NCI-H748 (cell line): ENCODE measurements at regions not wholly inside any gene's neighbourhood (a gene's known extent, or its start where the extent isn't known, plus 50 kb on each side); places are given as distances from the start of the nearest gene placed in this dataset.
"Not testable (repeated sequence)": the region's sequence is repeated elsewhere in the genome, so short reads cannot be mapped to it uniquely, and the experiment has no call there.

Experiments
- DNase-seq: peaks from one replicate; lab custom pipeline; 2025; ENCODE audit not compliant: unreplicated experiment; lab: John Stamatoyannopoulos, UW

- DNase-seq: no peak
These were observed 167.4 kb downstream of the BRD1 start for GRCh38 chr22:49660321-49660720.

- no peak for DNase-seq
These were observed 167.8 kb downstream of the BRD1 start for GRCh38 chr22:49659924-49660315.

DNA sequence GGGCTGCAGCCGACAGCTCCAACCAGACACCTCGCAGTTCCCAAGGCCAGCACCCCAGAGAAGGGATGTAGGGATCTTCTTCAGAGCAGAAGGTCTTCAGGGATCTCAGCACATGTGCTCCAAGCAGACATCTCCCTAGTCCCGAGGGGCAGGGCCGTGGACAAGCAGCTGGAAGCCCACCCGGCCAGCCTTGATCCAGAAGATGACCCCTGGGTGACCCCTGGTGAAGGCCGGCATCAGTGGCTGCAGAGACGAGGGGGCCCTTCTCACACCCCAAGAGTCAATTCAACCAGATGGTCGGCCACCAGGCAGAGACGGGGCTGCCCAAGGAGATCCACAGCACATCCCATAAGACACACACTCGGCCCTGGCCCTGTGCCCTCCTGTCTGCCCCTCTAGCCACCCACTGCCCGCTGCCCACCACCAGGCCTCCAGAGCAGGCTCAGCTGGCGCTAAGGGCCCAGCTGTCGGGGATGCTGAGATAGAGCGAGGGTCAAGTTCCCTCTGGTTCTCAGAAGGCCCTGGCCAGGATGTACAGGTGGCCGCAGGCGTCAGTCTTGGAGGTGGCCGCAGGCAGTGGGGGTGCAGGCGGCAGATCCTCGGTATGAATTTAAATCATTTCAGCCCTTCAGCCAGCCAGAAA is 168.3 kb downstream of the BRD1 start:
- DNase-seq: no peak

DNA sequence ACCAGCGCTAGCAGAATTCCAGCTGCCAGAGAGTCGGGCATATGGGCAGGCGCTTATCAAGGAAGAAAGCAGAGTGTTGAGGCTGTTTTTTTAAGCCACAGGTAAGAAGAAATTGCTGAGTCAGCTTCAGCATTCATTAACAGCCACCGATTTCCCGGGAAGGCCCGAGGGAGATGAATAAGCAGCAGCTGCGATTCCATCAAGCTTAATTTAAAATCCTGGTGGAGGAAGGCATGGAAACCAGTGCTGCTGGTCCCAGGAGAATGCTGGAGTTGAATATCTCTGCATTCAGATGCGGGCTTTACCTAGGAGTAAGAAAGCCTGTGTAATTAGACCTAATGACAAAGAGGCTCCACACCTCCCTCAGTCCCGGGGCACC is 168.8 kb downstream of the BRD1 start:
- peak; percentile 17 for DNase-seq

DNA sequence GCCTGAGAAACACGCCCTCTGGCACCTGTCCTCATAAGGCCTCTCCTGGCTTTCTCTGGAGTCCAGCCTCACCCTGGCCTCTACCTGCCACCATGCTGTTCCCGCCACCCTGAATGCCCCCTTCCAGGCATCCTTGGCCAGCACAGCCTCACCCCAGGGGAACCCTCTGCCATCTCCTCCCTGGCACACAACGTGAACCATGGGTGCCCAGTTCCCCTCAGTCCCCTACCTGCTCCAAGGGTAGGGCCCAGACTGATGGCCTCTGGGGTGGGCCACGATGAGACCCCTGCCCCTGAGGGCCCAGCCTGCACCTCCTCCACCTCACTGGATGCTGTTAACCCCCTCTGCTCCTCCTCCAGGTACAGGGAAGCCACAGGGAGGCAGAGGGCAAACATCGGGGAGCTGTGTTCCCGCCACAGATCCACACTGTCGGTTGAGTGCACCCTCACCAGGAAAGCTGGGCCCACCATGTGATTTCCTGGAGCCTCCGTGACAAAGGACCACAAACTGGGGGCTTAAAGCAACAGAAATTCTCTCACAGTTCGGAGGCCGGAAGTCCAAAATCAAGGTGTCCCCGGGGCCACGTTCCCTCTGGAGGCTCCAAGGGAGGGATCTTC is 169.6 kb downstream of the BRD1 start:
- no peak for DNase-seq

DNA sequence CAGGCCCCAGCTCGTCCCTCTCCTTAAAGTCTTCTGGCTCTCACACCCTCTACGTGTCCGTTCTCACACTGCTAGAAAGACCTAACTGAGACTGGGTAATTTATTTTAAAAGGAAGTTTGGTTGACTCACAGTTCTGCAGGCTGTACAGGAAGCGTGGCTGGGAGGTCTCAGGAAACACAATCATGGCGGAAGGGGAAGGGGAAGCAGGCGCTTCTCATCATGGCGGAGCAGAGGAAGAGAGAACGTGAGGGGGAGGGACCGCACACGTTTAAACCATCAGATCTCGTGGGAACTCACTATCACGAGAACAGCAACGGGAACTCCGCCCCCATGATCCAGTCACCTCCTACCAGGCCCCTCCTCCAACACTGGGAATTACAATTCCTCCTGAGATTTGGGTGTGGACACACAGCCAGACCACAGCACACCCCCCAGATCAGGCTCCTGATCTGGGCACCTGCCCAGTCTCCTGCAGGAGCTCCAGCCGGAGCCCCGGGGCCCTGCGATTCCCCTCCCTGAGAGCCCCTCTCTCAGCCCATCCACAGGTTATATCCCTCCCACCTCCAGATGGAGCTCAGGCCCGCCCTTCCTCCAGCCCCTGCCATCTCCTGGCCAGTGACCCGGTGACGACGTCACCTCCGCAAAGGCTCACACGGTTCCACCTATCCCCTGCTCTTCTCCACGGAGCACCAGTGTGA is 170.2 kb downstream of the BRD1 start:
- no peak for DNase-seq

DNA sequence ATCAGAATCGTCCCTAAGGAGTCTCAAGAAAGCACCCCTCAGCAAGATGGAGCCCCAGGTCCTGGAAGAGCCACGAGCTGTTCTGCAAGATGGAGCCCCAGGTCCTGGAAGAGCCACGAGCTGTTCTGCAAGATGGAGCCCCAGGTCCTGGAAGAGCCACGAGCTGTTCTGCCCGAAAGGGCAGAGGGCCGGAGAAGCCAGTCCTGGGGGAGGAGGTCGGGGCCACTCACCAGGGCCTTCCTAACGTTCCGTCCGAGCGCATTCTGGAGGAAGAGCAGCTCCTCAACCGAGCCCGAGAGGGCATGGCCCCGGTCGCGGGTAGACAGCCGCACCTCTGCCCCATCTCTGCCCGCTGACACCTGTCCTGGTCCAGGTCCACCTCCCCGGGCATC is 170.8 kb downstream of the BRD1 start:
- DNase-seq: not testable (repeated sequence)

- DNase-seq: no peak
These were observed 171.3 kb downstream of the BRD1 start for GRCh38 chr22:49656291-49656851.

- DNase-seq: no peak
These were observed 172.4 kb downstream of the BRD1 start for GRCh38 chr22:49655168-49655812.

DNA sequence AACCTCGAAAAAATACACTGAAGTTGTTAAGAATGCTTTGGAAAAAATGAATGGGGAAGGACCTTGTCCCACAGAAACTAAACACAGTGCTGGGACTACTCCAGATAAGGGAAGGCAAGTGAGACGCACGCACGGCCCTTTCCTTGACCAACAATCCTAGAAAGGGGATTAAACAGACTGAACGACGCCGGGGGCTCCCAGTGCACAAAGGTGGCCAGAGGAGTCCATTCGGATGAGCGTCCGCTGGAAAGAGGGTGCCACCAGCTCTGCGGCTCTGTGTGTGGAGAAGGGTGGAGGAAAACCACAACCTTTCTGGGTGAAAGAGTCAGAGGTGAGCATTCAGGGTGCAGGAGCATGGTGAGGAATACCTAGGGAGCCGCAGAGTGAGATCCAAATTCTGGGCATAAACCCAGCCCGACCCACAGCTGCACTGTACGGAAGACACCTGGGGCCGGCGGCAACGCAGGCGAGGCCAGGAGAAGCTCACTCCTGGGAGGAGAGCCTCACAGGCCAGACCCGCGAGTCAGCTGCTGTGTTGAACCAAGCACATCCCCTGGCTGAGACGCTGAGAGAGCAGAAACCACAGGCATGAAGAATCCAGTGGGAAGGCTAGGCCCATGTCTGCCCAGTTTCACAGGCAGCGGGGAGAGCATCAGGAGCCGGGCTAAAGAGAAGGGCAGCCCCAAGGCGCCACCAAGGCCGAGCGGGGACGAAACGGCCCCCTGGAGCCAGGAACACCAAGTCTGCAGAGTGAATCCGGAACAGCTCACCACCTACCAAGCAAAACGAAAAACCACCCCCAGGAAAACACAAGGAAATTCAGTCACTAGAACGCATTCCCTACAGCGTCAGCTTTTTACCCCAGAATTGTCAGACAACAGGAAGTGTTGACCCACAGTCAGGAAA is 177.1 kb downstream of the BRD1 start:
- DNase-seq: no peak

GRCh38 chr22:49649166-49650068 is 178.3 kb downstream of the BRD1 start:
- no peak for DNase-seq

DNA sequence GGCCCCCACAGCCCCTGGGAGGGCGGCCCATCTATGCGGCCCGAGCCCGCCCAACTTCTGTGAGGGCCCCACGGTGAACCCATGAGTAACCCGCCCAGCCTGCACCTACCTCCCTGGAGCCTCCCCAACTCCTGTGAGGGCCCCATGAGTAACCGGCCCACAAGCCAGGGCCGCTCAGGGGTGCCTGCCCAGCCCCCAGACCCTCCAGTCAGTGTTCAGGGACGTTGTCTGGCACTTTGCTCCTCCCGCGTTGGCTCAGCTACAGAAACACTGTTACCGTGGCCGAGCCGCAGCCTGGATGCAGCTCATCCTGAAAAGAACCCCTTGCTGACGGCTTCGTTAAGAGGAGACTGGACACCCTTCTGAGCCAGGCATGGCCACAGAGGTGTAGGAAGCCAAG is 179.6 kb downstream of the BRD1 start:
- DNase-seq: no peak

DNA sequence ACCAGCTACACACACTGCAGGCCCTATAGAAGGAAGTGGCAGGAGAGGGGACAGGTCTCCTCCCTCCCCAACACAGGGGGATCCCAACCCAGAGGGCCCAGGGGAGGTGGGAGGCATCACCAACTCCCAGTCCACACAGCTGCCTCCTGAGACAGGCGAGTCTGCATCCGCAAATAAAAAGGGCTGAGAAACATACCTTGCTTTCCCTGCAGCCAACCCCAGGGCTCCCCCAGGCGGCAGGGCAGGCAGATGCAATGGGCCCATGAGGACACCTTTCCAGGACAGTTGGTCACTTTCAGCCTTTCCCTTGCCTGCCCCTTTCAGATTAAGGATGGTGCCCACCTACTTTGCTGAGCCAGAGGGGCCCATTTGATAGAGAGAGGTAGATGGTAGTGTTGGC is 180.0 kb downstream of the BRD1 start:
- peak; percentile 10 for DNase-seq

- no peak for DNase-seq
These were observed 180.8 kb downstream of the BRD1 start for GRCh38 chr22:49646876-49647275.

GRCh38 chr22:49645791-49646550 is 181.7 kb downstream of the BRD1 start:
- DNase-seq: no peak

- no peak for DNase-seq
These were observed 182.4 kb downstream of the BRD1 start for GRCh38 chr22:49645257-49645656.

DNA sequence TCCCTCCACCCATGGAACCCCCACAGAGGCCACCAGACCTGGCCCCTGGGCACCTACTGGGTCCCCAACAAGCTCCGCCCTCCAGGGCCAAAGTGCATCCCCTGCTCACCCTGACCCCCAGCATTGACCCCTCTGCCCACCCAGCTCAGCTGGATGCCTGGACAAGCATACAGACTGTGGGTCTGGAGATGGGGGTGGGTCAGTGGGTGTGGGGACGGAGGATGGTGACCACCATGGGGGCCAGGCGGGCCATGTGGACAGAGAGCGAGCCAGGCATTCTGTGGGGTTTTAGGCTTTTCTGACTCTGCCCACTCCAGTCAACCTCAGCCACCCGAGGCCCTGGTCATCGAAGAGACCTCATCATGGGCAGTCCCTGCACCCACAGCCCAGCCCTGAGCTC is 183.7 kb downstream of the BRD1 start:
- no peak for DNase-seq

DNA sequence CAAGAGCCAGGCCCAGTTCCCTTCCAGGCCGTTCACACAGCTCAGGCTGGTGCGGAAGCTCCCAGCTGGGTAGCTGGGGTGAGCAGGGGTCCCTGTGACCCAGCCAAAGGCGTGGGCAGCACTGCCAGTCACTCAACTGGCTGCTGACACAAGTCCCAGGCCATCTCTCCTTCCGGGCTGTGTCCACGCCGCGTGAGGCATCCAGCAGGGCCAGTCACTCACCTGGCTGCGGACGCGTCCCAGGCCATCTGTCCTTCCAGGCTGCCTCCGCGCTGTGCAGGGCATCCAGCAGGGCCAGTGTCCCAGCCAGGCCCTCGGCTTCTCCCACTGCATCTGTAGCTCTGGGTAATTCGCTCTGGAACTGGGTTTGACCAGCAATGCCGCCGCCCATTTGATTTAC is 184.2 kb downstream of the BRD1 start:
- DNase-seq: no peak

- DNase-seq: no peak
These were observed 184.9 kb downstream of the BRD1 start for GRCh38 chr22:49642741-49643140.
